ENCODE measurements at regions not wholly inside any gene's neighbourhood (a gene's known extent, or its start where the extent isn't known, plus 50 kb on each side); places are given as distances from the start of the nearest gene placed in this dataset.
A peak's percentile ranks its signal among the peaks of the same experiment; 100 is the strongest.

GRCh38 chr1:214208460-214208859 lies 72.5 kb upstream of the SMYD2 start:
- DNase-seq = no peak

- DNase-seq = no peak
Measured at GRCh38 chr1:214209260-214209808, 71.6 kb upstream of the SMYD2 start.

- peak; percentile 69 for DNase-seq
Measured at GRCh38 chr1:214213136-214213535, 67.8 kb upstream of the SMYD2 start.

GRCh38 chr1:214214851-214215250 lies 66.1 kb upstream of the SMYD2 start:
- no peak for DNase-seq

GRCh38 chr1:214215583-214215982 lies 65.4 kb upstream of the SMYD2 start:
- no peak for DNase-seq

GRCh38 chr1:214216021-214216420 lies 64.9 kb upstream of the SMYD2 start:
- no peak for DNase-seq

- DNase-seq = no peak
Measured at GRCh38 chr1:214216779-214217178, 64.2 kb upstream of the SMYD2 start.

- no peak for DNase-seq
Measured at GRCh38 chr1:214219902-214220301, 61.1 kb upstream of the SMYD2 start.

- DNase-seq = no peak
Measured at GRCh38 chr1:214220891-214221290, 60.1 kb upstream of the SMYD2 start.

- peak; percentile 55 for DNase-seq
Measured at GRCh38 chr1:214224611-214225354, 56.2 kb upstream of the SMYD2 start.

- DNase-seq = no peak
Measured at GRCh38 chr1:214228976-214229375, 52.0 kb upstream of the SMYD2 start.

- DNase-seq = no peak
Measured at GRCh38 chr1:214229736-214230135, 51.2 kb upstream of the SMYD2 start.

Measured in fibroblast of skin of right biceps (primary cell).